GM12878 (cell line): ENCODE measurements at regions not wholly inside any gene's neighbourhood (a gene's known extent, or its start where the extent isn't known, plus 50 kb on each side); places are given as distances from the start of the nearest gene placed in this dataset.

Experiments used
- ATAC-seq: fragments of 200-7000 bp; cut with Tn5 transposase; 3 replicates; pipeline ENCODE4 v1.9.1; 2020; ENCODE audit warnings: mild to moderate bottlenecking, moderate library complexity
- BruUV-seq: library from RNA; stranded (reverse); fragments of 400-500 nt; replicated peaks from 2 replicates; lab custom pipeline; 2021; lab: Mats Ljungman, UMichigan
- CTCF ChIA-PET: fragments of 300-600 bp; sonication (Branson Sonifier 250); formaldehyde crosslinking; extraction: SDS; loops from one replicate; lab custom pipeline; 2021; ENCODE audit warnings: inconsistent platforms; lab: Yijun Ruan, JAX
- POLR2A ChIA-PET: fragments of 350-600 bp; formaldehyde crosslinking; extraction: SDS; loops from one replicate; lab custom pipeline; 2021; ENCODE audit warnings: inconsistent platforms; lab: Charles Lee
- RAD21 ChIA-PET: fragments of 300-600 bp; sonication (Branson Sonifier 250); formaldehyde crosslinking; loops from one replicate; lab custom pipeline; 2023; ENCODE audit warnings: antibody characterized with exemption; ENCODE audit not compliant: unreplicated experiment; lab: Charles Lee
- SMC1A ChIA-PET: fragments of 300-600 bp; sonication (Branson Sonifier 250); formaldehyde crosslinking; loops from one replicate; lab custom pipeline; 2023; ENCODE audit not compliant: unreplicated experiment, uncharacterized antibody; lab: Charles Lee
- DNase-seq: peaks from one replicate; pipeline ENCODE4 v3.0.0-alpha.2; 2011; ENCODE audit warnings: low read depth, low spot score
- FAIRE-seq: peaks from 3 replicates; lab custom pipeline; 2011; peaks lifted over from hg19 to GRCh38; lab: Jason Lieb, UNC
- H2AFZ ChIP-seq: 2 replicates; pipeline ENCODE4 v1.6.0; 2011; ENCODE audit warnings: low read depth, low read length, control low read depth; ENCODE audit not compliant: control insufficient read depth
- H3K27ac ChIP-seq: 2 replicates; pipeline ENCODE4 v1.5.1; 2011; ENCODE audit warnings: control low read depth; ENCODE audit not compliant: control insufficient read depth, insufficient read depth
- H3K27me3 ChIP-seq, 2 experiments: replicated peaks in 1 of 2; 2 replicates each; pipeline versions ENCODE4 v1.6.0 to v1.6.1; 2011; ENCODE audit warnings: low read length in 1 of 2; ENCODE audit not compliant: control insufficient read depth in 2 of 2, insufficient read depth in 2 of 2
- H3K36me3 ChIP-seq, 2 experiments: 2 replicates each; pipeline ENCODE4 v1.5.1; 2011; ENCODE audit warnings: low read length in 1 of 2; ENCODE audit not compliant: control insufficient read depth in 2 of 2, insufficient read depth in 2 of 2
- H3K4me1 ChIP-seq: 2 replicates; pipeline ENCODE4 v1.6.1; 2011; ENCODE audit warnings: mild to moderate bottlenecking, low read length, moderate library complexity, mixed read lengths; ENCODE audit not compliant: control insufficient read depth, insufficient read depth
- H3K4me2 ChIP-seq: 2 replicates; pipeline ENCODE4 v1.6.0; 2011; ENCODE audit warnings: control low read depth; ENCODE audit not compliant: control insufficient read depth, insufficient read depth
- H3K4me3 ChIP-seq: fragments of 200-600 bp; sonication (generic); 2 replicates; pipeline ENCODE4 v1.5.1; 2016
- H3K79me2 ChIP-seq: 2 replicates; pipeline ENCODE4 v1.6.0; 2011; ENCODE audit warnings: low read length; ENCODE audit not compliant: control insufficient read depth, insufficient read depth
- H3K9ac ChIP-seq: 2 replicates; pipeline ENCODE4 v1.8.0; 2011; ENCODE audit warnings: low read length, control low read depth, mixed read lengths; ENCODE audit not compliant: control insufficient read depth, insufficient read depth
- H3K9me3 ChIP-seq: replicated peaks from 3 replicates; pipeline ENCODE4 v1.5.1; 2011; ENCODE audit warnings: mild to moderate bottlenecking, low read length; ENCODE audit not compliant: control insufficient read depth, insufficient read depth
- H4K20me1 ChIP-seq: 2 replicates; pipeline ENCODE4 v1.6.0; 2011; ENCODE audit not compliant: control insufficient read depth, insufficient read depth
- ZNF217 ChIP-seq: fragments of 450-650 bp; IDR thresholded peaks from 2 replicates; pipeline ENCODE4 v1.6.1; 2017; ENCODE audit warnings: antibody characterized with exemption, mild to moderate bottlenecking
- WGBS: methylation state at CpG from one replicate; pipeline ENCODE4 v1.1.6; 2016; ENCODE audit warnings: low lambda C conversion rate; ENCODE audit not compliant: insufficient replicate concordance, insufficient coverage; ENCODE audit errors: missing lambda C conversion rate; 5-methylcytosine and 5-hydroxymethylcytosine counted together
- in situ Hi-C: fragments of 300-500 bp; cut with MboI; formaldehyde crosslinking; loops from 9 replicates; pipeline ENCODE4 v1.14.3; 2018; ENCODE audit warnings: mixed read lengths
- intact Hi-C: fragments of 100-400 bp; cut with micrococcal nuclease; formaldehyde crosslinking; loops from one replicate; pipeline ENCODE4 v1.14.2; 2022; ENCODE audit not compliant: unreplicated experiment
- TF ChIP-seq, protein P1 (sequence below): fragments of 450-650 bp; IDR thresholded peaks from 2 replicates; pipeline ENCODE4 v1.6.1; 2018; ENCODE audit warnings: borderline replicate concordance, mild to moderate bottlenecking; ENCODE audit not compliant: partially characterized antibody
- TF ChIP-seq, protein P2 (sequence below): fragments of 450-650 bp; IDR thresholded peaks from 2 replicates; pipeline ENCODE4 v1.6.1; 2017; ENCODE audit warnings: mild to moderate bottlenecking, low read depth, inconsistent platforms; ENCODE audit not compliant: poor library complexity, severe bottlenecking

DNA sequence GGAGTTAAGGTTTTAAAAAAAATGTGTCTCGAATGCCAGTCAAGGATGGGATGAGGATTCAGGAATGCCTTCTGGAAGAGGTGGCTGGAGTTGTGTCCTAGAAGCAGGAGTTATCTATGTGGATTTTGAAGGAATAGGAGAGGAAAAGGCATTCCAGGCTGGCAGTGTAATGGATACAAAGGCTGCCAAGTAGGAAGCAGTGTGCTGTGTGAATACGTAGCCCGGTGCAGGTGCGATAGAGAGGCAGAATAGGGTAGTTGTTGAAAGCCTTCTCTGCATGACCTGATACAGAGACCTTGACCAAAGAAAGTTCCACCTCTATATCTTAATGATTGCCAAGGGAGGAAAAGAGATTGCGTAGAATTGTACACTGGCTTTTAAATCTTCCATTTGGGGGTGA is 128.1 kb upstream of the ITGB1 start:
- no peaks in the 10 kb centered on the region for H3K36me3 ChIP-seq
- ChIA-PET SMC1A (no interaction called here), CTCF (interaction anchor here (1.0 kb wide), 1 partner anchor 10 kb away, joined by 3 read pairs; no protein-coding TSS in a partner anchor), POLR2A (no interaction called here), RAD21 (no interaction called here)
- no peaks in the 10 kb centered on the region for H3K79me2 ChIP-seq
- no peak for TF ChIP-seq ZNF217
- TF ChIP-seq, protein P1, sequence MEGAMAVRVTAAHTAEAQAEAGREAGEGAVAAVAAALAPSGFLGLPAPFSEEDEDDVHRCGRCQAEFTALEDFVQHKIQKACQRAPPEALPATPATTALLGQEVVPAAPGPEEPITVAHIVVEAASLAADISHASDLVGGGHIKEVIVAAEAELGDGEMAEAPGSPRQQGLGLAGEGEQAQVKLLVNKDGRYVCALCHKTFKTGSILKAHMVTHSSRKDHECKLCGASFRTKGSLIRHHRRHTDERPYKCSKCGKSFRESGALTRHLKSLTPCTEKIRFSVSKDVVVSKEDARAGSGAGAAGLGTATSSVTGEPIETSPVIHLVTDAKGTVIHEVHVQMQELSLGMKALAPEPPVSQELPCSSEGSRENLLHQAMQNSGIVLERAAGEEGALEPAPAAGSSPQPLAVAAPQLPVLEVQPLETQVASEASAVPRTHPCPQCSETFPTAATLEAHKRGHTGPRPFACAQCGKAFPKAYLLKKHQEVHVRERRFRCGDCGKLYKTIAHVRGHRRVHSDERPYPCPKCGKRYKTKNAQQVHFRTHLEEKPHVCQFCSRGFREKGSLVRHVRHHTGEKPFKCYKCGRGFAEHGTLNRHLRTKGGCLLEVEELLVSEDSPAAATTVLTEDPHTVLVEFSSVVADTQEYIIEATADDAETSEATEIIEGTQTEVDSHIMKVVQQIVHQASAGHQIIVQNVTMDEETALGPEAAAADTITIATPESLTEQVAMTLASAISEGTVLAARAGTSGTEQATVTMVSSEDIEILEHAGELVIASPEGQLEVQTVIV, result no peak
- TF ChIP-seq, protein P2, sequence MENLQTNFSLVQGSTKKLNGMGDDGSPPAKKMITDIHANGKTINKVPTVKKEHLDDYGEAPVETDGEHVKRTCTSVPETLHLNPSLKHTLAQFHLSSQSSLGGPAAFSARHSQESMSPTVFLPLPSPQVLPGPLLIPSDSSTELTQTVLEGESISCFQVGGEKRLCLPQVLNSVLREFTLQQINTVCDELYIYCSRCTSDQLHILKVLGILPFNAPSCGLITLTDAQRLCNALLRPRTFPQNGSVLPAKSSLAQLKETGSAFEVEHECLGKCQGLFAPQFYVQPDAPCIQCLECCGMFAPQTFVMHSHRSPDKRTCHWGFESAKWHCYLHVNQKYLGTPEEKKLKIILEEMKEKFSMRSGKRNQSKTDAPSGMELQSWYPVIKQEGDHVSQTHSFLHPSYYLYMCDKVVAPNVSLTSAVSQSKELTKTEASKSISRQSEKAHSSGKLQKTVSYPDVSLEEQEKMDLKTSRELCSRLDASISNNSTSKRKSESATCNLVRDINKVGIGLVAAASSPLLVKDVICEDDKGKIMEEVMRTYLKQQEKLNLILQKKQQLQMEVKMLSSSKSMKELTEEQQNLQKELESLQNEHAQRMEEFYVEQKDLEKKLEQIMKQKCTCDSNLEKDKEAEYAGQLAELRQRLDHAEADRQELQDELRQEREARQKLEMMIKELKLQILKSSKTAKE, result no peak
- ATAC-seq, result no peak
- H3K4me3 ChIP-seq, result no peak overlapping the region
- no peak overlapping the region for H2AFZ ChIP-seq
- BruUV-seq, result no TSS peak
- DNase-seq, result no peak
- no peak overlapping the region for H3K27ac ChIP-seq
- WGBS, result 66% methylated on average over 5 of the region's 5 CpGs
- FAIRE-seq, result no peak
- intact Hi-C loops, result no loop called here
- in situ Hi-C loops, result no loop called here
- peaks cover 2% of the 10 kb centered on the region; the same call in 1 of the 3 replicates for H3K9me3 ChIP-seq
- no peak overlapping the region for H3K9ac ChIP-seq
- H3K4me2 ChIP-seq, result no peak overlapping the region
- H3K4me1 ChIP-seq, result no peaks in the 10 kb centered on the region
- H4K20me1 ChIP-seq, result no peaks in the 10 kb centered on the region
- H3K27me3 ChIP-seq, result no peaks in the 10 kb centered on the region; a peak in 1 of 4 replicates
